OCI-LY1 (cell line): ENCODE measurements at regions not wholly inside any gene's neighbourhood (a gene's known extent, or its start where the extent isn't known, plus 50 kb on each side); places are given as distances from the start of the nearest gene placed in this dataset.
"Not testable (repeated sequence)": the region's sequence is repeated elsewhere in the genome, so short reads cannot be mapped to it uniquely, and the experiment has no call there.

Source experiments
- H2AFZ ChIP-seq: fragments of 200-600 bp; sonication (generic), shearing (Covaris generic); 2 replicates; pipeline ENCODE4 v1.6.0; 2014; ENCODE audit warnings: antibody characterized with exemption, mild to moderate bottlenecking, low read length
- H3F3A ChIP-seq: fragments of 200-600 bp; sonication (generic), shearing (Covaris generic); 2 replicates; pipeline ENCODE4 v1.6.0; 2014; ENCODE audit warnings: mild to moderate bottlenecking, antibody characterized with exemption, low read length, moderate library complexity; ENCODE audit not compliant: insufficient read depth
- H3K27ac ChIP-seq: fragments of 200-600 bp; sonication (generic); 2 replicates; pipeline ENCODE4 v1.5.1; 2014; ENCODE audit warnings: low read length, mixed run types, mild to moderate bottlenecking, low read depth; ENCODE audit not compliant: poor library complexity, severe bottlenecking
- H3K27me3 ChIP-seq: fragments of 200-600 bp; sonication (generic); 2 replicates; pipeline ENCODE4 v1.6.0; 2014; ENCODE audit warnings: antibody characterized with exemption, mild to moderate bottlenecking, low read length, moderate library complexity; ENCODE audit not compliant: insufficient read depth
- H3K36me3 ChIP-seq: fragments of 200-600 bp; sonication (generic); 2 replicates; pipeline ENCODE4 v1.6.1; 2014; ENCODE audit warnings: mild to moderate bottlenecking, antibody characterized with exemption, low read length, moderate library complexity, mixed read lengths; ENCODE audit not compliant: insufficient read depth
- H3K4me1 ChIP-seq: fragments of 200-600 bp; sonication (generic); 2 replicates; pipeline ENCODE4 v1.5.1; 2014; ENCODE audit warnings: mild to moderate bottlenecking, low read length, moderate library complexity; ENCODE audit not compliant: insufficient read depth, severe bottlenecking
- H3K4me2 ChIP-seq: fragments of 200-600 bp; sonication (generic), shearing (Covaris generic); 2 replicates; pipeline ENCODE4 v1.6.1; 2014; ENCODE audit warnings: low read length
- H3K4me3 ChIP-seq: fragments of 200-600 bp; sonication (generic); 2 replicates; pipeline ENCODE4 v1.5.1; 2014; ENCODE audit warnings: low read length, low read depth, mild to moderate bottlenecking, mixed read lengths; ENCODE audit not compliant: poor library complexity, severe bottlenecking
- H3K79me2 ChIP-seq: fragments of 200-600 bp; shearing (Covaris generic); 2 replicates; pipeline ENCODE4 v1.6.1; 2016; ENCODE audit warnings: mixed run types, low read length, mixed read lengths; ENCODE audit not compliant: insufficient read depth
- H3K9ac ChIP-seq: fragments of 200-600 bp; sonication (generic), shearing (Covaris generic); 2 replicates; pipeline ENCODE4 v1.6.1; 2014; ENCODE audit warnings: mild to moderate bottlenecking, low read length, mixed read lengths
- H3K9me2 ChIP-seq: fragments of 200-600 bp; sonication (generic), shearing (Covaris generic); 2 replicates; pipeline ENCODE4 v1.6.1; 2014; ENCODE audit warnings: low read depth, mild to moderate bottlenecking, low read length, mixed read lengths
- H3K9me3 ChIP-seq: fragments of 200-600 bp; shearing (Covaris generic); 2 replicates; pipeline ENCODE4 v1.6.1; 2014; ENCODE audit warnings: low read length, mixed read lengths
- H4K20me1 ChIP-seq: fragments of 200-600 bp; sonication (generic), shearing (Covaris generic); 2 replicates; pipeline ENCODE4 v1.6.0; 2016; ENCODE audit warnings: mild to moderate bottlenecking, low read length; ENCODE audit not compliant: insufficient read depth
- EZH2 ChIP-seq: fragments of 200-600 bp; sonication (generic), shearing (Covaris generic); IDR thresholded peaks from 2 replicates; pipeline ENCODE4 v1.8.0; 2017; ENCODE audit warnings: borderline replicate concordance, mixed run types, mild to moderate bottlenecking, antibody characterized with exemption, low read length, moderate library complexity, mixed read lengths
- TF ChIP-seq, protein P1 (sequence below): fragments of 200-600 bp; sonication (generic), shearing (Covaris generic); IDR thresholded peaks from 2 replicates; pipeline ENCODE4 v1.5.1; 2017; ENCODE audit warnings: mild to moderate bottlenecking, antibody characterized with exemption, low read length, moderate library complexity, mixed read lengths

DNA sequence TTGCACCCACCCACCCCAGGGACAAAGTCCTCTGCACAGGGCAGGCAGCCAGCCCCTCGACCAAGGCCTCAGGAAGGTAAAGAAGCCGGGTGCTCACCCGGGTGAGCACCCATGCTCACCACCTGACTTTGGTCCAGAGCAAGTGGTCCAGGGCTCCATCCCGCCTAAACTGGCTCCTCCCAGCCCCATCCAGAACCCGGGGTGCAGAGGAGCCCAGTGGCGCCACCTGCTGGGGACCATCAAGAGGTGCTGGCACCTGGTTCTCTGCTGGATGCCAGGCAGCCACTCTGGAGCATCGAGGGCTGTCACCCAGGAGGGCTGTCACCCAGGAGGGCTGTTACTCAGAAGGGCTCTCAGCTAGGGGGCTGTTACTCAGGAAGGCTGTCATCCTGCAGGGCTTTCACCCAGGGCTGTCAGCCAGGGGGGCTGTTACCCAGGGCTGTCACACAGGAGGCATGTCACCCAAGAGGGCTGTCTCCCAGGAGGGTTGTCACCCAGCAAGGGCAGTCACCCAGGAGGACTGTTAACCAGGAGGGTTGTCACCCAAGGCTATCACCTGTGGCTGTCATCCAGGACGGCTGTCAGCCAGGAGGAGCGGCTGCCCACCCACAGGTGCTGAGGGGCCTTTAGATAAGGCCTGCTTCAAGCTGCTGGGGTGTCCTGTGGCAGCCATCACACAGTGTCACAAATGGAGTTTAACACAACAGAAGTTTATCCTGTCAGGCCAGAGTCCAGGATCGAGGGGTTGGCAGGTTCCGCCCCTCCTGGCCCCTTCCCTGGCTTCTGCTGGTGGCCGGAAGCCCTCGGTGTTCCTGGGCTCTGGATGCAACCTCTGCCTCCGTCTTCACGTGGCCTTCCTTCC is 98.5 kb downstream of the TNFRSF13B start:
- Histone ChIP-seq H3K4me3 (no peak overlapping the region), H3K9me3 (no peaks in the 10 kb centered on the region)

DNA sequence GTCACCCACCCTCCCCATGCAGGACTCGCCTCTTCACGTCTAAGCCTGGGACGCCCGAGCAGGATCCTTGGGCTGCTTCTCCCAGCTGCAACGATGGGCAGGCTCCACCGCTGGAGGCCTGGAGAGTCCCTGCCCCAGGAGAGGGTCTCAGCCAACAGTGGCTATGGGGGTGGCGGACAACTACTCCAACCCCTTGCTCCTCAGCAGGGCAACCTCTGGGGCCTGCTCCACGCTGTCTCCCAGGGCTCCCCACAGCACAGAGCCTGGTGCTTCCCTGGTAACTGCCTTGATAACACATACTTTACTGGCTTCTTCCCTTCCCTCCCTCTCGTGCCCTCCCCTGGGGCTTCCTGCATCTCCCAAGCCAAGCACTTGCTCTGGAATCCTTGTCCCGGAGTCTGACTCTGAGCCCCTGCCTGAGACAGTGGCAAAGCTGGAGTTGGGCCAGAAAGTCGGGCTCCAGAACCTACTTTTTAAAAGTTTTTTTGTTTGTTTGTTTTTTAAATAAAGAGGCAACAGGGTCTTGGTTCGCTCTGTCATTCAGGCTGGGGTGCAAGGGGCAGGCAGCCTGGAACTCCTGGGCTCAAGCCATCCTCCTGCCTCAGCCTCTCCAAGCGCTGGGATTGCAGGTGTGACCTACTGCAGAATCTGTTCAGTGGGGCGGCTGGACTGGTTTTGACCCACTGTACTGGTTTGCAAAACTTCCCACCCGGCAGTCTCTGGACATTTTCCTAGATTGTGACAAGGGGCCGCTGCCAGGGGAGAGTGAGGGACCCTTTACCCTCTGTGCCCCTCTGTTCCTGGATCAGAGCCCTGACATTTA is 99.4 kb downstream of the TNFRSF13B start:
- H3K79me2 ChIP-seq: no peaks in the 10 kb centered on the region
- no peak overlapping the region for H3K27ac ChIP-seq
- H3F3A ChIP-seq: no peaks in the 10 kb centered on the region
- no peaks in the 10 kb centered on the region for H4K20me1 ChIP-seq
- TF ChIP-seq, protein P1, sequence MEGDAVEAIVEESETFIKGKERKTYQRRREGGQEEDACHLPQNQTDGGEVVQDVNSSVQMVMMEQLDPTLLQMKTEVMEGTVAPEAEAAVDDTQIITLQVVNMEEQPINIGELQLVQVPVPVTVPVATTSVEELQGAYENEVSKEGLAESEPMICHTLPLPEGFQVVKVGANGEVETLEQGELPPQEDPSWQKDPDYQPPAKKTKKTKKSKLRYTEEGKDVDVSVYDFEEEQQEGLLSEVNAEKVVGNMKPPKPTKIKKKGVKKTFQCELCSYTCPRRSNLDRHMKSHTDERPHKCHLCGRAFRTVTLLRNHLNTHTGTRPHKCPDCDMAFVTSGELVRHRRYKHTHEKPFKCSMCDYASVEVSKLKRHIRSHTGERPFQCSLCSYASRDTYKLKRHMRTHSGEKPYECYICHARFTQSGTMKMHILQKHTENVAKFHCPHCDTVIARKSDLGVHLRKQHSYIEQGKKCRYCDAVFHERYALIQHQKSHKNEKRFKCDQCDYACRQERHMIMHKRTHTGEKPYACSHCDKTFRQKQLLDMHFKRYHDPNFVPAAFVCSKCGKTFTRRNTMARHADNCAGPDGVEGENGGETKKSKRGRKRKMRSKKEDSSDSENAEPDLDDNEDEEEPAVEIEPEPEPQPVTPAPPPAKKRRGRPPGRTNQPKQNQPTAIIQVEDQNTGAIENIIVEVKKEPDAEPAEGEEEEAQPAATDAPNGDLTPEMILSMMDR: no peak
- no peak for TF ChIP-seq EZH2
- no peak overlapping the region for H2AFZ ChIP-seq
- H3K36me3 ChIP-seq: no peaks in the 10 kb centered on the region
- no peak overlapping the region for H3K4me2 ChIP-seq
- H3K9me2 ChIP-seq: no peaks in the 10 kb centered on the region
- H3K4me1 ChIP-seq: no peaks in the 10 kb centered on the region
- no peaks in the 10 kb centered on the region; the same call in 1 of the 2 replicates for H3K27me3 ChIP-seq
- no peaks in the 10 kb centered on the region for H3K9me3 ChIP-seq
- no peak overlapping the region for H3K4me3 ChIP-seq
- H3K9ac ChIP-seq: no peak overlapping the region

More for the DNA sequence above, 98.5 kb downstream of the TNFRSF13B start:
- no peaks in the 10 kb centered on the region for H3K36me3 ChIP-seq
- H3K27ac ChIP-seq: no peak overlapping the region
- no peak for TF ChIP-seq EZH2
- TF ChIP-seq, protein P1: peak; percentile 75
- no peak overlapping the region for H3K4me2 ChIP-seq
- H3K79me2 ChIP-seq: no peaks in the 10 kb centered on the region
- no peak overlapping the region for H3K9ac ChIP-seq
- no peaks in the 10 kb centered on the region for H3K4me1 ChIP-seq
- no peaks in the 10 kb centered on the region for H4K20me1 ChIP-seq
- H3K9me2 ChIP-seq: no peaks in the 10 kb centered on the region
- no peak overlapping the region for H2AFZ ChIP-seq
- H3F3A ChIP-seq: no peaks in the 10 kb centered on the region
- H3K27me3 ChIP-seq: no peaks in the 10 kb centered on the region; the same call in 1 of the 2 replicates

DNA sequence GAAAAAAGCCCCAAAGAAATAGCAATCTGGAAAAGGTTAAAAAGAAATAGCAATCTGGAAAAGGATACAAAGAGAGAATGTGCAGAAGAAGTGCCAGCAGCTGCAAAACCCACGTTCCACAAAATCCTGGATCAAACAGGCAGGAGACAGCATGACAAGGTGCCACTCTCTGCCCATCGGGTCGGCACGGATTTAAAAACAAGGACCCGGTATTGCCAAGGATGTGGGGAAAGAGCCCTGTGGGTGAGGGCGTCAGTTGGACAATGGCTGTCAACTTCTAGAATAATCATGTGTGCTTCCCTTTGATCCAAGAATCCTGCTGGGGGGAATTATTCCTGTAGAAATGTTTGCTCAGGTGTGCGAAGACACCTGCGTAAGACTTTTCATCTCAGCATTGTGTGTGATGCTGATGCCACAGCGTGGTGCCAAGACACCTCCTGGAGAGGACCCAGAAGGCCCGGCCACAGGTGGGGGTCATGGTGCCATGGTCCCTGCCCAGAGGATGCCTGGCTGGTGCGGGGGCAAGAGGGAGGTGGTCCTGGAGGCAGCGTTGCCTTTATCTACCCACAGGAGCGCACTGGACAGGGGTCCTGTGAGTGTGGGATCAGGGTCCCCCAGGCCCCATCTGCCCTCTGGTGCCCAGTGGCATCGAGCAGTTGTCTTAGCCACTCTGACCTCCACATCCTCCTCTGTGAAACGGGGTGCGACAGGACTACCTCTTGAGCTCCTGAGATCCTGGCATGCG is 100.3 kb downstream of the TNFRSF13B start:
- H3K27ac ChIP-seq, H3K4me2 ChIP-seq, H3K4me1 ChIP-seq, H3F3A ChIP-seq, H3K9ac ChIP-seq, H3K79me2 ChIP-seq, H3K9me2 ChIP-seq, H3K27me3 ChIP-seq, H3K4me3 ChIP-seq, H3K36me3 ChIP-seq, H2AFZ ChIP-seq, H3K9me3 ChIP-seq, H4K20me1 ChIP-seq: not testable (repeated sequence)
